Stimulated activated CD4-positive, alpha-beta T cell treated with anti-CD3 and anti-CD28 coated beads, TNF-alpha, amount 100 ng/mL, for 1 hour (primary cell): ENCODE measurements at regions not wholly inside any gene's neighbourhood (a gene's known extent, or its start where the extent isn't known, plus 50 kb on each side); places are given as distances from the start of the nearest gene placed in this dataset.

Experiments
- DNase-seq, 3 donors: peaks; one replicate each; pipeline ENCODE4 v3.0.0-alpha.2; 2020; ENCODE audit warnings: low read depth in 3 of 3, low spot score in 1 of 3

DNA sequence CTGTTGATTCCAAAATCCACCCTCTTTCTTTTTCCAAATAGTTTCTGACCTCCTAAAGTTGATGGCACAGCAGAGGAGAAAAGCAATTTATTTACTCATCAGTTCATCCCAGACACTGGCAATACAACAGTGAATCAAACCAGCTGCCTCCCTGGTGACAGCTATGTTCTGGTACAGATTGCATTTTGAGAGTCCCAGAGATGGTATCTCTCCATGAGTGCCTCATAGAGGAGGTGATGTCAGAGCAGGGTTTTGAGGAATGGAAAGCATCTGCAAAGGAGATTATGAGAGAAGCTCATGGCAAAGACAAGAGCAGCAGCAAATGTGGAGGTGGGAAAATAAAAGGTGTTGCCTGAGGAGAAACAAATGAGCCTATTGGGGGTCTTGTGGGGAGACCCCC lies 377.2 kb downstream of the MN1 start:
- DNase-seq = no peak

DNA sequence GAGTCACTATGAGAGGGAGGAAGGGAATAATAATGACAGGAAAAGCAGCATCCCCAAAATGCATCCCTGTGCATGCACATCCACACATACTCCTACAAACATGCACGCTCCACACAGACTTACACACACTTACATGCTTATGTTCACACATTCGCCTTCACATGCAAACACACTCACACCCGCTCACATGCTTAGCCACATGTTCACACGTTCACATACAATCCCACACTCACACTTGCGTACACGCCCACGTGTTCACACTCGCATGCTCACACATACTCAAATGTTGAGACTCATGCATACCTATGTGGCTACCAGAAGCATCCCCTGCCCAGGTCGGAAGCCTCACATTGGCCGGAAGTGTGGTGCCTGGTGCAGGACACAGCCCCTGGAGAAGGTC lies 372.1 kb downstream of the MN1 start:
- DNase-seq = no peak

DNA sequence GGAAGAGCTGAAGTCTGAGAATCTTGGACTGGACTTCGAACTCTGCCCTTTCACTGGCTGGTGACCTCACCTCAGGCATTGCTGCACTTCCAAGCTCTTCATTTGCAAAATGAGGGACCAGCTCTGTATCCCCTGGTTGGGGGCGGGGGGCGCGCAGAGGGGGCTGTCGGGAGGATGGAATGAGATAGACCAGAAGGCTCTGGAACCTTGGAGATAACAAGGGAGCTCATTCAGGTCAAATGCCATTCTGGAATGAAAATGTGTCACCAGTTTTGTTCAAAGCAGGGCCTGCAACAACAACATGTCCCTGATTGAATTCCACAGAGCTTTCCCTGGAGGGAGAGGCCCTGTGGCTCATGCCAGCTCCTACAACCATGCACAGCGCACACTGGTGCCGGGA lies 370.5 kb downstream of the MN1 start:
- no peak for DNase-seq

DNA sequence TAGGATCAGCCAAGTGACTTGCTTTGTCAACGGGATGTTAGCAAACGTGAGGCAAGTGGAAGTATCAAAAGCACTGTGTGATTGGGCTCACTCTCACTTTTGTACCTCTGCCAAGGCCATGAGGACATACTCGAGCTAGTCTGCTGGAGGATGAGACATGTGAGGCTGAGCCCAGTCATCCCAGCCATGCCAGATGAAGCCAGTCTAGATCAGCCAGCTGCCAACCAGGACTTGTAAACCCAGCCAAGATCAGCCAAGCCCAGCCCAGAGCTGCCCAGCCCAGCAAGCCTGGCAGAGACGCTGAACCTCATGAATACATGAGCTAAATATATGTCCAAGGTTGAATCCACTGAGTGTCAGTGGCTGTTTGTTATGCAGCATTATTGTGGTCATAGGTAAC lies 369.7 kb downstream of the MN1 start:
- no peak for DNase-seq

DNA sequence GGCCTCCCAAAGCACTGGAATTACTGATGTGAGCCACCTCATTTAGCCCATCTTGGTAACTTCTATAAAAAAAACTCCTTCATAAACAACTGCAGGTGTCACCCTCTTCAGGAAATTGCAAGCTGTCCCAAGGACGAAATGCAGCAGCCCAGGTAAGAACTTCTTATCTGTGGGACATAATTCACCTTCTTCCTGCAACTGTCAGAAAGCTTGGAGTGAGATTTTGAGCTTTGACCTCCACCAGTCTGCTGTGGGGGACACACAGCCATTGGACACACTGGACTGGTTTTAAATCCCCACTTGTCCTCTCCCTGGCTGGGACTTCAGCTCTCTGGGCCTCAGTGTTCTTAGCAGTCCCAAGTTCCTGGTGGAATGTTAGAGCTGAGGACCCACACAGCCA lies 368.5 kb downstream of the MN1 start:
- DNase-seq = no peak

DNA sequence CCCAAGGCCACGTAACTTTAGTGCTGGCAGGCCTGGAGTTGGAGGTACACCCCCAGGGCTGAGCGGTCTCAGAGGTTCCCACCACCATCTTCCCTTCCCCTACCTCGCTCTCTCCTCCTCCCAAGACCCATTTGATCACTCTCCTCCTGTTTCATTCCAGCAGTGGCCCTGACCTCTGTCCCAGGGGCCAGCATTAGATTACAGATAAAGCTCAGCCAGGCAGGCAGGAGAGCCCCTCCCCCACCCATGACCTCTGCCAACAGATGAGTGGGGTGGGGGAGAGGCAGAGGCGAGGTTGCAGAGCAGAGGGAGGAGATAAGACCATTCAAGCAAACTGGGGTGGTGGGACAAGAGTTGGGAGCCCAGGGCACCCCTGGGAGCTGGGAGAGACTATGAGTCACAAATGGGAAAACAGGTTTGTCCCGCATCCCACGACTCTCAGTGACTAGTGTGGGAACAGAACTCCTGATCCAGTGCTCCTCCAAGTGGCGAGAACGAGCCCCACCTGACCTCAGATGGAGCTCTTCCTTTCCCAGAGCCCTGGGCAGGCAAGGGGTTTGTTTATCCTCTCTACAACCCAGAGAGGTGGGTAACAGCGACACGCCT lies 367.9 kb downstream of the MN1 start:
- no peak for DNase-seq

DNA sequence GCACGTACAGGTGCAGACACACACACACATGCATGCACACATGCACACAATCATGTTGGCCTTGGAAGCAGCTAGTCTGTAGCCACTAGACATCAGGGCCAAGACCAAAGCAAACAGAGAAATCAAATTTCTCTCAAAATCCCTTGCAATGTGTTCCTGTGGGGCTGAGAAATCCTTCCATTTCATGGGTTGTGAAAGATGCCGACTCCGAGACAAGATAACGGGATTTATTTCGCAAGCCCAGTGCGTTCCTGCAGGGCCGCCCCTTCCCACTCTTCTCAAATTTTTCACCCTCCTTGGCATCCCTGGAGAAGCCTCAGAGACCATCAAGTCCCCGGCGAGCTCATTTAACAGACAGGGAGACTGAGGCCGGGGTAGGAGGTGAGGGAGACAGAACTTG lies 366.7 kb downstream of the MN1 start:
- DNase-seq = no peak

DNA sequence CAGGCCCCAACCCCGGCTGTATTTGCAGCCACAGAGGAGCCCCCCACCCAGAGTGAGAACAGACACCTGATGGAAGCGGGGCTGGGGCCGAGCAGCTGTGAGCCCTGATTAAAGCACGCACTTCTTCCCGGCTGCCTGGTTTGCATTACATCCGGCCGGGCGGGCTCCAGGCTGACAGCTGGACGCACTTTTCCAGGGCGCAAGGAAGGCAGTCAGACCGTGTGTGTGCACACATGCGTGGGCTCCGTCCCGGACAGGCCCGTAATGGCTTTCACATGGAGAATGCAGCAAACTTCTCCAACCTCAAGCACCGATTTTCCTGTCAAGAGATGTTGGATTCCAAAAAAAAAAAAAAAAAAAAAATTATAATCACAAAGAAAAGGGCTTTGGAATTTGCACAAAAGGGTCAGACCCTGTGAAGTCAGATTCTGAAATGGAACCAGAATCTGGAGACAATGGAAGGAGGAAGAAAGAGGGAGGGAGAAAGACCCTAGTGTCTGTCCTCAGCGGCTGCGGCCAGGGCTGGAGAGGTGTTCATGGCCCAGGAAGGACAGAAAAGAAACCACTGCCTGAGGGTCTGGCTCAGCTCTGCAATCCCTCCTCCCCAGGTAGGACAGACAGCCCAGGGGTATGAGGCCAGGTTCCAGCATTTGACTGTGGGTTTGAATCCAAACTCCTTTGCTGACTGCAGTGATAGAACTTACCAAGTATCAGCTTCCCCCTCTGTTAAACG lies 365.5 kb downstream of the MN1 start:
- DNase-seq = no peak

DNA sequence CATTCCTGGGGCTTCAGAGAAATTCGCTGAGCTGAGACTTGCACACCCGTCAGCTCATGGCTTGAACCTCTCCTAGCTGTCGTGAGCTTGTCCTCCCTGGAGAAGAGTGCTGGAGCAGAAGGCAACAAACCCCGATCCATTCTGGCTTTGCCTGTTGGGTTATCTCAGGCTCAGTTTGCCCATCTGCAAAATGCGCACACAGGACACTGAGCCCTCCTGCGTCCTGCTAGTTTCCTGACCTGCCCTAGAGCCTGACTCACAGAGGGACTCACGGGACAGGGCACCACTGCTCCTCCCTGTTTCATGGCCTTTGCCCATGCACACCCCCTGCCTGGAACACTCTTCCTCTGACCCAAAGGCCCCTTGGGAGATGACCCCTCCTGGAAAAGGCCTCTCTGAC lies 365.0 kb downstream of the MN1 start:
- DNase-seq = no peak

DNA sequence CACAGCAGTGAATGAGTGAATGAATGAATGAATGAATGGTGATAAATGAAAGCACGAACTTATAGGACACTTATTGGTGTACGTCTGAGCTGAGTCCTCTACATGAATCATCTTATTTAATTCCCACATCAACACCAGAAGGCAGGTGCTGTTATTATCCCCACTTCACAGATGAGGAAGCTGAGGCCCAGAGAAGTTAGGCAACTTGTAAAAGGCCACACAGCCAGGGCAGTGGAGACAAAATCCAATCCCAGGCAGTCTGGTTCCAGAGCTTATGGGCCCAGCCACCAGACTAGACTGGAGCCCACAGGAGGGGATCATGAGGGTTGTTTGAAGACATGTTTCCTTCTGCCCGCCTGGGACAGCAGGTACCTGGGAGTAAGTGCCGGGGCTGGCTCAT lies 364.0 kb downstream of the MN1 start:
- DNase-seq = no peak

DNA sequence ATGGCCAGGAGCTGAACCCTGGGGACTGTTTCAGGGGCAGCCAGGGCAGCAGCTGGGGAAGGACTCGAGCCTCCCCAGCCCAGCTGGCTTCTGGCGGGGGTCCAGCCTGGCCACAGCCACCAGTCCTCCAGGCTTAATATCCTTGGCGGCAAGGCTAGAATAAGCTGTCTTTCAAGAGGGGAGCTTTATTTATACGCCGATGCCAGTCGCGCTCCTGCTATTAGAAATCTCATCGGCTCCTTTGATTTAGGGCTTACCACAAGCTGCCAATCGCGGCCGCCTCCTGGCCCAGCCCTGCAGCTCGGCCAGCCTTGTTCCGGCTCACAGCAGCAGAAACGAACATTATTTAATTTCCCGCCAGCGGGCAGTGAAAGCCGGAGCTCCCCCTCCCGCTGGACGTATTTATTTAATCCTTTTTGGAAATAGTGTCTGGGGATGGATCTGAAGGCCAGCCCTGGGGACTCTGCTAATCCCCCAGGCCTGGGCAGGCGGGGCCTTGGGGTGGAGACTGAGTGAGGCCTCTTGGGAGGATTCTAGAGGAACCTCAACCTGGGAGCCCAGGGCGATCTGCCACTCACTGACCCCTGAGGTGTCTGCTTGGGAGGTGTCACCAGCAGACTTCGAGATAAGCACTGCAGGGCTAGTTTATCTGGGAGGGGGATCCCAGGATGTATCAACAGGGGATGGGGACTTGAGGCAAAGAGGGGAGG lies 363.1 kb downstream of the MN1 start:
- no peak for DNase-seq

DNA sequence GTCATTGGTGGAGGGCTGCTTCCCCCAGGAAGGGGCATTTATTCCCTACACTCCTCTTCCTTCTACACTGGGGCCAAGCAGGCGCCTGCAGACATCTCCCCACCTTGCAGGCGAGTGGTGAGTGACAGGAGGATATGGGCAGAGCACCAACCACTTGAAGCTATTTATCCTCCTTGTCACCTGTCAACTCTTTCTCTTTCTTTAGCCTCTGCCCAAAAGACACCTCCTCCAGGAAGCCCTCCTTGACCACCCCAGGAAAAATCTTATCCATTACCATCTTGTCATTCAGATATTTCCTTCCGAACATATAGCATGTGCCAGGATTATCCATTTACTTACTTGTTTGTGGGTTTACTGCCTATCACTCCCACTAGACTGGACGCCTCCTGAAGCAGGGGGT lies 362.4 kb downstream of the MN1 start:
- DNase-seq = no peak

DNA sequence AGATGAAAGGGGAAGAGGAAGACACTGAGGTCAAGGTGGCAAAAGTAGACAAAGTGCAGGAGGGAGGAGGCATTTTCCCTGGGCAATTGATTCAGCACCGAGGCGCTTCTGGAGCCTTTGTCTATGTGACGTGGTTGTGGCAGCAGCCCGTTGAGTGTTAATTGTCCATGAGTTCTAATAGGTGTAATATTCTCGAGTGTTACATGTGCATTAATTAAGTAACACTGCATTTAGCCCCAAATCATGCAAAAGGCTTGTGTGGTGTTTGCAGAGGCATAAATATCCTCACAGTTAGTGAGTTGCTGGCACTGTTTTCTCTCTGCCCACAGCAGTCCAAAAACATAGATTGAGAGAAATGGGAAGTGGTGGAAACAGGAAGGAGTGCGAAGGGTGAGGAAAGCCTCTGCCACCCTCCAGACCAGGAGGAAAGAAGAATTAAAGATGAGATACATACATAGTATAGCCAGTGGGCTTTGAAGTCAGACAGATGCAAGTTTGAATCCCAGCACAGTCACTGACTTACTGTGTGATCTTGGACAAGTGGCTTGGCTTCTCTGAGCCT lies 361.2 kb downstream of the MN1 start:
- no peak for DNase-seq

DNA sequence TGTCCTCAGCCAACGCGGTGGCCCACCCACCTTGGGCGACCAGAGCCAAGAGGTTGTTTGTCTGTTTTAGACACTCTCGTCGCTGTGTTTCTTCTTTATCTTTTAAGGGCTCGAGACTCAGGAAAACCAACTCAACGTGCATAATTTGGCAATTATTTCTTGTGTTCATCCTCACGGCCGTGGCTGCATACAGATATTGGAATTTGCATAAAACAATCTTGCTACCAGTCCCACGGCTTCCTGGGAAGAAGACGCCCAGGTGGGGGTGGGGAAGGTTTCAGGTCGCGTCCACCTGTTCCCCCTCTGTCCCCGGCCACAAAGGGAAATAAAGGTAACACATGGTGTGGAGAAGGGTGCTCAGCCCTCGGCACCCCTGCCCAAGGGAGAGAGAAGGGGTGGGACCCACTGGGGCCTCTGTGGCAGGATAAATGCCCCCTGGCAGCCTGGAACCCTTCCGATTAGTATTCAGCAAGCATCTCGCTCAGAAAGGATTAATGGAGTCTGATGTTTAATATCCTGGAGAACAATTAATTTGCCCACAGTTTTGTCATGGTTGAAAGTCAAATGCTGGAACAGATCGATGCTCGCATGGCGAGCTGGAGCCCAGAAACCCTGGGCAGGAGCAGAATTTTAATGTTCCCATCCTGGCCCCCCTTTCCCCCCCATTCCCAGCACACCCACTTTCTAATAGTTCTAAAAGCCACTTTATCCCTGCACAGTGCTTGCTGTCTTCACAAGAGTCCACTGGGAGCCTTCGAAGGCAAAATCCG lies 359.7 kb downstream of the MN1 start:
- no peak for DNase-seq

DNA sequence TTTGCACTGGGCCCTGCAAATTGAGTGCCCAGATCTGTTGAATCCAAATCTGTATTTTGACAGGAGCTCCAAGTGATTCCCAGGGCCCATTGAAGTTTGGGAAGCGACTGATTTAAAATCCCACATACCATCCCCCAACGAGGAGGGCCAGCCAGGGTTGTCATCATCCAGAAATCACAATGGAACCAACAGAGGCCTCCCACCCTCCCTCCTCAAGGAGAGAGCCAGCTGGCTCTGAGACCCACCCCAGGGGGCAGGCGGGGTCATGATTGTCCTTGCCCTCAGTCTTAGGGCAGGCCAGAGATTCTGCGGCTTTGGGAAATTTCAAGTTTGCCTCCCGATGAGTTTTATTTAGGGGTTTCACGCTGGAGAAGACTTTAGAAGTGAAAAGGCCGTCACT lies 358.2 kb downstream of the MN1 start:
- no peak for DNase-seq

DNA sequence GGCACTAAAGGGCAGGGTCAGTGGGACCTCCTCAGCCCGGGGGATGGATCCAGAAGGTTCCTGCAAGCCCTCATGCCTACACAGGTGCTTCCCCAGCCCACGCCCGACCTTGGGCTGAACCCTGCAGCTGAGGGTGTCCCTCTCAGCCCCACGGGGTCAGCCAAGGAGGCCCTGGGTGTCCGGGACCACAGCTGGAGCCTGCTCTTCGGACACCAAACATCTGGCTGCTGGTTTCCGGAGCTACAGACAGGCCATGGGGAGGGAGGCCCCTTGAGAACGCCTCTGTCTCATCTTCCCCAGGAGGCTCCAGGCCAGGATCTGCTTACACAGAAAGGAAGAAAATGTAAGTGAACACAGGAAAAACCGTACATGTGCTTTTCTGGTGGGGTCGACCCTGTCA lies 355.7 kb downstream of the MN1 start:
- no peak for DNase-seq

DNA sequence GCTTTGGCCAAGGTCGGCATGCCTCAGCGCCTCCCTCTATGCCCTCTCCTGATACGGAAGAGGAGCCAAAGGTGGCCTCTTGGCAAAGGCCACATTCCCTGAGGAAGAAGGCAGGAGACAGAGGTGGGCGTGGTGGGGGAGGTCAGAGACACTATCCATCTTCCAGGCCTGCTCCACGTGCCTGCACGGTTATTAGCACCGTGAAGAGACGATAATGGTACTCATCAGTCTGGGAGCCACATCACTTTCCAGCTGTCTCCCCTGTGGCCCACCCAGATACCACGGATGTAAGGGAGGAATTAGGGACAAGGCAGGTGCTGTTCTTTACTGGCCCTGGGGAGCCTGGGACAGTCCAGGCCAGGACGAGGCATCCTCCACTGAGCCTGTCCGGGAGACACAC lies 354.3 kb downstream of the MN1 start:
- DNase-seq = no peak

DNA sequence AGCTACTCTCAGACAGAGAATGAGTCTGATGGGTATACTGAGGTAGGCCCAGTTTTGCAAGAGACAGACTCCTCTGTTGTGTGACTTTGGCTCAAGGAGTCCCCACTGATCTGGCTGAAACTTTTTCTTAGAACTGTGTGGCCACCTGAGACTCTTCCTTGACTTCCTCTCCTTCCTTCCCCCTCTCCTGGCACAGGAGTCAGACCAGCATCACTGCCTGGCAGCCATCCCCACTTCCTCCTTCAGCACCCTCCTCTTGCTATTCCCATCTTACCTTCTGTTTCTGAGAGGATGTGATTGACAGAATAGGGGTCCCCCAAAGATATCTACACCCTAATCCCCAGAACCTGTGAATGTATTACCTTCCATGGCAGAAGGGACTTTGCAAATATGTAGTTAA lies 351.1 kb downstream of the MN1 start:
- DNase-seq = no peak

DNA sequence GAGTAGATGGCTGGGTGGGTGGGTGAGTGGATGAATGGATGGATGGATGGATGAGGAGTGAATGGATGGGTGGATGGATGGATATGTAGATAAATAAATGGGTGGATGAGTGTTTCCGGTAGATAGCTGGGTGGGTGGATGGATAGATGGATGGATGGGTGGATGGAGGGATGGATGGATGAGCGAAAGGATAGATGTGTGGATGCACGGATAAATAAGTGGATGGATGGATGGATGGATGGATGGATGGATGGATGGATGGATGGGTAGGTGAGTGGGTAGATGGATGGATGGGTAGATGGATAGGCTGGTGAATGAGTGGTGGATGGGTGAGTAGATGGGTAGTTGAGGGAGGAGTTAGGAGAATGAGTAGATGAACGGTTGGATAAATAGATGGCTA lies 349.3 kb downstream of the MN1 start:
- no peak for DNase-seq

DNA sequence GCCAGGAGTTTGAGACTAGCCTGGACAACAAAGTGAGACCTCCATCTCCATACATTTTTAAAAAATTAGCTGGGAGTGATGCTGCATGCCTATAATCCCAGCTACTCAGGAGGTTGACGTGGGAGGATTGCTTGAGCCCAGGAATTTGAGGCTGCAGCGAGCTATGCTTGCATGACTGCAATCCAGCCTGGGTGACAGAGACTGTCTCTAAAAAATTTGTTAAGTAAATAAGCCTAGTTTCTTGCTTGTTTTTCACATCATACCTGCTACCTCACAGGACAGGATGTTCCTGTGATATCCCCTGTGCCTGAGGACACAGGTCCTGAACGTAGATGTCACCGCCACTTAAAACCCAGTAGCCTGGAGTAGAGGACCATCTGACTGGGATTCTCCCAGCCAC lies 348.6 kb downstream of the MN1 start:
- DNase-seq = no peak

DNA sequence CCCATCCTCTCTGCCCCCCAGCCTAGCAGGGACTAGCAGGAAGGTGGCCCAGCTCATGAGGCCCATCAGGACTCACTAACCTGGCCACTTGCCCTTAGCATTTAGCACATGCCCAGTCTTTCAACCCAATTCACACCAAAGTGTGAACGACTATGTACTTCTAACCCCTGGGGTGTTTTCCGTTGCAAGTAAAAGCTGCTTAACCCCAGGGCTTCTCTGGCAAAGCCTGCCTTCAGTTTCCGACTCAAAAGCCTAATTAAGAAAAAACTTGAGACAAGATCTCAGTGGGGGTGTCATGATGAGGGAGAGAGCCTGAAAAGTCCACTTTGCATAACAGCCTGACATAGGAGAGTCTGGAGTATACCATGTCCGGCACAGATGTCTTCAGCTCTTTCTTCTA lies 347.8 kb downstream of the MN1 start:
- no peak for DNase-seq
